ENCODE measurements at regions not wholly inside any gene's neighbourhood (a gene's known extent, or its start where the extent isn't known, plus 50 kb on each side); places are given as distances from the start of the nearest gene placed in this dataset.
"Not testable (repeated sequence)": the region's sequence is repeated elsewhere in the genome, so short reads cannot be mapped to it uniquely, and the experiment has no call there.

DNA sequence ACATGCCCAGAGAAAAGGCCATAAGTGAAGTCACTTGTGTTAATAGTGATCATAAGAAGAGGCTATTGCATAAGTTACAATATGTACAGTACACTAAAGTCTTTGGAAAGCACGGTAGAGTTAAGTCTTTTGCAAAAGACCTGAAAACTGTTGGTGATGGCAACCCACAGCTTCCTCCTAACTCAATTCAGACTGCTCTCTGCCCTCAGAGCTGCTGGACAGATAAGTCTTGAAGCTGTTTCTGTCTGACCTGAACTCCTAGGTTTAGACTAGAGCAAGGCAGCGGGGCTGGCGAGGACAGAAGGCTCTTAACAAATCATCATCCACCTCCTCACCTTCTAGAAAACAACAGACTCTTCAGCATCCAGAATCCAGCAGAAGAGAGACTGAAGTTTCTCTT is 125.4 kb downstream of the CD24 start:
- DNase-seq: no peak

GRCh38 chr6:106847116-106847515 is 127.4 kb downstream of the CD24 start:
- DNase-seq: no peak

DNA sequence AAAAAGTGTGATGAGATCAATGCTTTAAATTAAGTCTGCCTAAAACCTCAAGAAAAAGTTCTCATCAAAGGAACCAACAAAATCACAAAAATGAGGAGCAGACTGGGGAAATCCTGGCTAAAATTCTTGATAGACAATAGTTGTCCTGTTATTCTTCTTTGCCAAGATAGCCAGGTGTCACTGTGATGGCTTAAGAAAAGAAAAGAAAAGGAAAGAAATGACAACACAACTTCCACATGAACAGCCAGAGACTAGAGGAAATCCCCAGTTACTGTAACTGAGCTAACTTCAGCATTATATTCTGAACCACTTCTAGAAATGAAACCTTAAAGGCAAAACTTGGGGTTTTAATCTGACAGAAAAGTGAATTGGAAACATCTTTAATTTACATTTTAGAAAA is 129.6 kb downstream of the CD24 start:
- DNase-seq: no peak

GRCh38 chr6:106832766-106833510 is 141.6 kb downstream of the CD24 start:
- no peak for DNase-seq

- no peak for DNase-seq
These were observed 143.6 kb downstream of the CD24 start for GRCh38 chr6:106830930-106831329.

DNA sequence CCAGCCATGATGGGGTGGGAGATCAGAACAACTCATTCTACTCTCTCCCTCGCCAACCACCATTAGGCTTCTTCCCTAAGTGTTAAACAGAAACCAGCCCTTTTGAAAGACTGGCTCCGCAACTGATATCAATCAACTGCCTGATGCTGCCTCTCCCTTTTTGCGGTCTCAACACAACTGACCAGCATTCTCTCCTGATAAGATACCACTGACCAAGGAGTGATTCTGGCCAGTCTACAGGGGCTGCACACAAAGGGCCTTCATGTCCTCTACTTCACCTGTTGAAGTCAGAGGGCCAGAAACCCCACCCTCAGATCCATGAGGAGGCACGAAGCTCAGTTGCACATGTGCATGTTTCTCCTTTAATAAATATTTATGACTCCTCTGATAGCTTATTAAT is 145.1 kb downstream of the CD24 start:
- DNase-seq: no peak

DNA sequence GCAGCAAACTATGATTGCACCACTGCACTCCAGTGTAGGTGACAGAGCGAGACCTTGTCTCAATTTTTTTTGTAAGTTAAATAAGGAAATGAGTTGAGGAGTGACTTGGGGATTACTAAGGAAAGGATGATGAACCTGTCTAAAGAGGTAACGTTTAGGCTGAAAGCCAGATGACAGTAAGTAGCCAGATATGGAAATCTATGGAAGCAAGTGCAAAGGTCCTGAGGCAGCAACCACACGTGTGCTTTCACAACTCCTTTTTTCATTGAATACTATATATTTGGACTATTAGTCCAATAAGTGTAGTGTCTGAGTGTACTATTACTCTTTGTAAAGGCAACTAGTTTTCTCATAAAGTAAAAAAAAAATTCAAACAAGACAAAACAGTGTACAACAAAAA is 147.4 kb downstream of the CD24 start:
- DNase-seq: no peak

DNA sequence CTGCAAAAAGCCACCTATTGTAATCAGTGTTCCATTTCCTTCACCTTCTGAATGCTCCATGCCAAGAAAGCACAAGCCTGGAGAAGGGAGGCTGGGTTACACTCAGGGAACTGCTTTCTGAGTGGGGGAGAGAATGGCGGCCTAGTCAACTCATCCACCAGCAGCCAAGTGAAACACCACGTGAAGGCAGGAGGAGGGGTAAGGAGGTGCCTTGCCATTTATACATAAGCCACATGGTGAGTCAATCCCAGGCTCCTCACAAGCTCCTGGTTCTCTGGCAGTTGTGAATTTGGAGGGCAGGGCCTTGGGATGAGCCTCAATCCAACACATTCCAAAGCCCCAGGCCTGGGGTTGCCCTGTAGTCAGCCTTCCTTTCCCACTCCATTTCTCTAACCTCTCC is 149.4 kb downstream of the CD24 start:
- no peak for DNase-seq

GRCh38 chr6:106823732-106824351 is 150.7 kb downstream of the CD24 start:
- DNase-seq: peak; percentile 32 to 46

DNA sequence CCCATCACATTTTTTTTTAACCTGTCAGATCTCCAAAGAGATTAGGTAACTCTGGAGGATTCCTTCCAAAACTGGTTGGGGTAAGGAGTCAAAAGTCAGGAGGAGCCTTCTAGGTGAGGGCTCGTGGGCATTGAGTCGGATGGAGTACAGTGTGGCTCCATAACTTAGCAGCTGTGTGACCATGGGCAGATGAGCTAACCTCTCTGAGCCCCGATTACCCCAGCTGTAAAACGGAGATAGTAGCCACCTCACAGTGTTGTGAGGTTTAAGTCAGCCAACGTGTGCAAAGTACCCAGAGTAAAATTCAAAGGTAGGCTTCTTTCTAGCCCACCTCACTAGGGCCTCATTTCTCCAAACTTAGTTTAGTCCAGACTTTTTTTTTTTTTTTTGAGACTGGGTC is 151.5 kb downstream of the CD24 start:
- DNase-seq: no peak

DNA sequence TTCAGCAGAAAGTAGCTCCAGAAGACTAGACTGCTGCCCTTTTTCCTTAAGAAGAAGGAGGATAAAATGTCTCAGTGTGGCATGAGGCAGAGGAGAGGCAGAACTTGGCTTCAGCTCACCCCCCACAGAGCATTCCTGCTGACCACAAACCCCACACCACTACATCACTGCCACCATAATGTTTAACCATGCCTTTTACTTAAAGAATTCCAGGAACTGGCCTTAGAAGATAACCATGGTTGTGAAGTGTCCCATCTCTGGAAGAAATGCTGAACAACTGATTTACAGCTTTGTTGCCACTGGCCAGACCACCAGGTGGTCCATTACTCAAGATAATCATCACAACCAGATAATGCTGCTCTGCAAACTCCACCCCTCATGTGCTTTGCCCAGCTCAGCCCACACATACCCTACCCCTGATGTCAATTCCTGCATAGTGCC is 154.1 kb downstream of the CD24 start:
- DNase-seq: no peak

GRCh38 chr6:106811088-106811686 is 163.3 kb downstream of the CD24 start:
- no peak for DNase-seq

GRCh38 chr6:106808758-106809157 is 165.8 kb downstream of the CD24 start:
- DNase-seq: no peak

- DNase-seq: no peak
These were observed 166.4 kb downstream of the CD24 start for GRCh38 chr6:106807947-106808611.

GRCh38 chr6:106806253-106806652 is 168.3 kb downstream of the CD24 start:
- not testable (repeated sequence) for DNase-seq

- no peak for DNase-seq
These were observed 168.8 kb downstream of the CD24 start for GRCh38 chr6:106805771-106806170.

GRCh38 chr6:106804346-106805335 is 169.9 kb downstream of the CD24 start:
- DNase-seq: no peak

- DNase-seq: no peak
These were observed 171.3 kb downstream of the CD24 start for GRCh38 chr6:106803188-106803587.

- no peak for DNase-seq
These were observed 172.4 kb downstream of the CD24 start for GRCh38 chr6:106802139-106802538.

DNA sequence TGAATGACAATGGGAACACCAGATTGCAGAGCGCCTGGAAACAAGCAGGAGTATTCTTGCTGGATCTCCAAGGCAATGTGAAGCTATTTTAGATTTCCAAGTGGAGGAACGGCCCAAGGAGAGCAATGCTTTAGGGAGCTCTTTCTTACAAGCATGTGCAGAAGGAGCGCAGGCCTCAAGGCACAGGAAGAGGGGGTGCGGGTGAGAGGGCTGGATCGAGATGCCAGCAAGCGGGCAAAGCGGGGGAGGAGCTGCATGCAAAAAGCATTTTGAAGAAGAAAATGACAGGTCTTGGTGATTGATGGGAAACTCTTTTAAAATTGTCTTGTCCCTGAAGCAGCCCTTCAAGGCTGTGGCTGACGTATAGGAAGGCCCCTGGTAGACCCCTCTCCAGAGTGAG is 171.9 kb downstream of the QRSL1 start:
- no peak for DNase-seq

- DNase-seq: no peak
These were observed 171.0 kb downstream of the QRSL1 start for GRCh38 chr6:106800379-106800778.

Measured in right lung (tissue), 2 donors.